ENCODE measurements at regions not wholly inside any gene's neighbourhood (a gene's known extent, or its start where the extent isn't known, plus 50 kb on each side); places are given as distances from the start of the nearest gene placed in this dataset.

DNA sequence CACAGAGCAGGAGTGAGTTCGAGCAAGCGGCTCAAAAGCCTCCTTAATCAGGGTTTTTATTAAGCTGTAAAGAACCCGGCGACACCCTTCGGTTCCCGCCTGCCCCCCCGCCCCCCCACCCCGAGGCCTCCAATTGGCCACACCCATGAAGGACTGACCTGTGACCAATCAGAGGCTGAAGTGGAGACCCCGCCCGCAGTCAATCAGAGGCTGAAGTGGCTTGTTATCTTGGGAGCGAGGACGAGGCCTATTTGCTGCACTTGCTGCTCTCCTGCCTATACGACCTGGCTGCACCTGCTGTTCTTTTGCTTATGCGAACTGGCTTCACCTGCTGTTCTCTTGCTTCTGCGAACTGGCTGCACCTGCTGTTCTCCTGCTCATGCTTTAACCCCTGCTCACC, 844.9 kb downstream of the OLFM4 start:
- TF ChIP-seq CTCF (IDR thresholded peaks at IDR 0.05; ENCODE audit: low read depth, low read length, poor library complexity, severe bottlenecking) (no peak), EZH2phosphoT487 (IDR thresholded peaks at IDR 0.05; ENCODE audit: borderline replicate concordance, low read length) (no peak)
